Suprapubic skin (tissue), 4 donors: ENCODE measurements at regions not wholly inside any gene's neighbourhood (a gene's known extent, or its start where the extent isn't known, plus 50 kb on each side); places are given as distances from the start of the nearest gene placed in this dataset.

ENCODE experiments used
- DNase-seq, 2 donors: peaks; one replicate each; pipeline ENCODE4 v3.0.0-alpha.2; 2019; ENCODE audit warnings: low spot score in 2 of 2
- H3K27ac ChIP-seq: fragments of 200-600 bp; sonication (generic); one replicate; pipeline ENCODE4 v1.5.1; 2019
- H3K27me3 ChIP-seq: fragments of 200-600 bp; sonication (generic); one replicate; pipeline ENCODE4 v1.5.1; 2019
- H3K36me3 ChIP-seq: fragments of 200-600 bp; sonication (generic); one replicate; pipeline ENCODE4 v1.5.1; 2019
- H3K4me1 ChIP-seq: fragments of 200-600 bp; sonication (generic); one replicate; pipeline ENCODE4 v1.5.1; 2019
- H3K4me3 ChIP-seq: fragments of 200-600 bp; sonication (generic); one replicate; pipeline ENCODE4 v1.5.1; 2019; ENCODE audit warnings: mild to moderate bottlenecking
- H3K9me3 ChIP-seq: fragments of 200-600 bp; sonication (generic); one replicate; pipeline ENCODE4 v1.5.1; 2019
- EP300 ChIP-seq: sonication (generic); formaldehyde crosslinking; IDR thresholded peaks from one replicate; pipeline ENCODE4 v1.6.1; 2017; ENCODE audit warnings: antibody characterized with exemption
- POLR2A ChIP-seq, 2 donors: fragments of 450-650 bp; IDR thresholded peaks; one replicate each; pipeline ENCODE4 v1.6.1; 2017; ENCODE audit warnings: antibody characterized with exemption in 2 of 2, mild to moderate bottlenecking in 2 of 2, moderate library complexity in 2 of 2
- POLR2AphosphoS5 ChIP-seq, 3 donors: sonication (generic); formaldehyde crosslinking; IDR thresholded peaks; one replicate each; pipeline ENCODE4 v1.6.1; 2017; ENCODE audit warnings: antibody characterized with exemption in 3 of 3
- WGBS: methylation state at CpG from one replicate; pipeline ENCODE4 v1.1.5; 2018; 5-methylcytosine and 5-hydroxymethylcytosine counted together
- TF ChIP-seq, protein P1 (sequence below), 2 donors: fragments of 200-600 bp in 1 of 2; fragments of 450-650 bp in 1 of 2; sonication (generic) in 1 of 2; IDR thresholded peaks; one replicate each; pipeline ENCODE4 v1.5.1; 2016 to 2019; ENCODE audit warnings: antibody characterized with exemption in 2 of 2, mild to moderate bottlenecking in 1 of 2, moderate library complexity in 1 of 2

GRCh38 chr15:35678774-35679173 is 132.8 kb upstream of the DPH6 start:
- no peak for DNase-seq
- H3K36me3 ChIP-seq: no peaks in the 10 kb centered on the region
- 19% methylated on average over 2 of the region's 2 CpGs for WGBS
- H3K9me3 ChIP-seq: no peaks in the 10 kb centered on the region
- no peak overlapping the region for H3K4me3 ChIP-seq
- no peak for TF ChIP-seq POLR2A (IDR thresholded peaks at IDR 0.05)
- TF ChIP-seq, protein P1, sequence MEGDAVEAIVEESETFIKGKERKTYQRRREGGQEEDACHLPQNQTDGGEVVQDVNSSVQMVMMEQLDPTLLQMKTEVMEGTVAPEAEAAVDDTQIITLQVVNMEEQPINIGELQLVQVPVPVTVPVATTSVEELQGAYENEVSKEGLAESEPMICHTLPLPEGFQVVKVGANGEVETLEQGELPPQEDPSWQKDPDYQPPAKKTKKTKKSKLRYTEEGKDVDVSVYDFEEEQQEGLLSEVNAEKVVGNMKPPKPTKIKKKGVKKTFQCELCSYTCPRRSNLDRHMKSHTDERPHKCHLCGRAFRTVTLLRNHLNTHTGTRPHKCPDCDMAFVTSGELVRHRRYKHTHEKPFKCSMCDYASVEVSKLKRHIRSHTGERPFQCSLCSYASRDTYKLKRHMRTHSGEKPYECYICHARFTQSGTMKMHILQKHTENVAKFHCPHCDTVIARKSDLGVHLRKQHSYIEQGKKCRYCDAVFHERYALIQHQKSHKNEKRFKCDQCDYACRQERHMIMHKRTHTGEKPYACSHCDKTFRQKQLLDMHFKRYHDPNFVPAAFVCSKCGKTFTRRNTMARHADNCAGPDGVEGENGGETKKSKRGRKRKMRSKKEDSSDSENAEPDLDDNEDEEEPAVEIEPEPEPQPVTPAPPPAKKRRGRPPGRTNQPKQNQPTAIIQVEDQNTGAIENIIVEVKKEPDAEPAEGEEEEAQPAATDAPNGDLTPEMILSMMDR (IDR thresholded peaks at IDR 0.05): no peak
- no peak for TF ChIP-seq POLR2AphosphoS5 (IDR thresholded peaks at IDR 0.05)
- no peak for TF ChIP-seq EP300
- H3K27ac ChIP-seq: no peak overlapping the region
- H3K27me3 ChIP-seq: no peaks in the 10 kb centered on the region
- H3K4me1 ChIP-seq: peaks cover 6% of the 10 kb centered on the region

DNA sequence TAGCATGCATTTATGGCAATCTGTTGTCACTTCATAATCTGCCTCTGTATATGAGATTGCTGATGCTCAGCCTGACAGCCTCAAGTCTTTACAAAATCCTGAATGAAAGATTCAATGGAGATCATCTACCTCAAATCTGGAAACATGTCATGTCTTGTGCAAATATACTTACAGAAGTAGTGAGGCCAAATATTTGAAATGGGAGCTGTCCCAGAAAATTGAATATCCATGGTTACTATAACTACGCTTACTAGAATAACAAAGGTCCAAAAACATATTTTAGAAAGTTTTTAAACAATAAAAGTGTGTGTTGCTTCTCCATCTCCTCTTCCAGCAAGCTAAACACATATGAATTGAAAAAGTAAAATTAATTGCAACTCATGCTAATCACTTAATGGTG is 133.2 kb upstream of the DPH6 start:
- H3K9me3 ChIP-seq: no peaks in the 10 kb centered on the region
- no peak for TF ChIP-seq EP300
- TF ChIP-seq POLR2A (IDR thresholded peaks at IDR 0.05): no peak
- TF ChIP-seq, protein P1 (IDR thresholded peaks at IDR 0.05): no peak
- TF ChIP-seq POLR2AphosphoS5 (IDR thresholded peaks at IDR 0.05): no peak
- no peak overlapping the region for H3K27ac ChIP-seq
- no peaks in the 10 kb centered on the region for H3K36me3 ChIP-seq
- no peak overlapping the region for H3K4me3 ChIP-seq
- H3K27me3 ChIP-seq: no peaks in the 10 kb centered on the region
- peaks cover 6% of the 10 kb centered on the region for H3K4me1 ChIP-seq
- 62% methylated on average over 1 of the region's 1 CpG for WGBS
- no peak for DNase-seq

- Histone ChIP-seq H3K4me1 (no peaks in the 10 kb centered on the region), H3K27ac (no peak overlapping the region), H3K9me3 (no peaks in the 10 kb centered on the region), H3K27me3 (no peaks in the 10 kb centered on the region), H3K36me3 (no peaks in the 10 kb centered on the region), H3K4me3 (no peak overlapping the region)
- TF ChIP-seq POLR2A (IDR thresholded peaks at IDR 0.05) (no peak), POLR2AphosphoS5 (IDR thresholded peaks at IDR 0.05) (no peak), EP300 (no peak)
- TF ChIP-seq, protein P1 (IDR thresholded peaks at IDR 0.05): no peak
- 59% methylated on average over 1 of the region's 1 CpG for WGBS
- DNase-seq: no peak
Observed at GRCh38 chr15:35680951-35681350, 135.0 kb upstream of the DPH6 start.

- TF ChIP-seq EP300 (no peak), POLR2A (IDR thresholded peaks at IDR 0.05) (no peak), POLR2AphosphoS5 (IDR thresholded peaks at IDR 0.05) (no peak)
- TF ChIP-seq, protein P1 (IDR thresholded peaks at IDR 0.05): no peak
- Histone ChIP-seq H3K27ac (no peak overlapping the region), H3K4me1 (peaks cover 12% of the 10 kb centered on the region), H3K27me3 (no peaks in the 10 kb centered on the region), H3K4me3 (no peak overlapping the region), H3K9me3 (no peaks in the 10 kb centered on the region), H3K36me3 (no peaks in the 10 kb centered on the region)
- 79% methylated on average over 1 of the region's 1 CpG for WGBS
- DNase-seq: no peak
Observed at GRCh38 chr15:35686347-35686746, 140.4 kb upstream of the DPH6 start.

DNA sequence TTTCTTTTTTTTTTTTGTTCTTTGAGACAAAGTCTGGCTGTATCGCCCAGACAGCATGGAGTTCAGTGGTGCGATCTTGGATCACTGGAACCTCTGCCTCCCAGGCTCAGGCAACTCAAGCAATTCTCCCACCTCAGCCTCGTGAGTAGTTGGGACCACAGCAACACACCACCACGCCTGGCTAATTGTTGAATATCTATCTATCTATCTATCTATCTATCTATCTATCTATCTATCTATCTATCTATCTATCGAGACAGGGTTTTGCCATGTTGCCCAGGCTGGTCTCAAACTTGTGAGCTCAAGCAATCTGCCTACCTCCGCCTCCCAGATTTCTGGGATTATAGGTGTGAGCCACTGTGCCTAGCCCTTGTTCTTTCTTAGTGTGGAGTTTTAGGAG is 143.3 kb upstream of the DPH6 start:
- Histone ChIP-seq H3K27ac (no peak overlapping the region), H3K4me3 (no peak overlapping the region), H3K4me1 (peaks cover 22% of the 10 kb centered on the region), H3K27me3 (no peaks in the 10 kb centered on the region), H3K36me3 (no peaks in the 10 kb centered on the region), H3K9me3 (no peaks in the 10 kb centered on the region)
- WGBS: 96% methylated on average over 6 of the region's 6 CpGs
- DNase-seq: no peak
- no peak for TF ChIP-seq POLR2A (IDR thresholded peaks at IDR 0.05)
- TF ChIP-seq, protein P1 (IDR thresholded peaks at IDR 0.05): no peak
